ENCODE measurements at regions not wholly inside any gene's neighbourhood (a gene's known extent, or its start where the extent isn't known, plus 50 kb on each side); places are given as distances from the start of the nearest gene placed in this dataset.

DNA sequence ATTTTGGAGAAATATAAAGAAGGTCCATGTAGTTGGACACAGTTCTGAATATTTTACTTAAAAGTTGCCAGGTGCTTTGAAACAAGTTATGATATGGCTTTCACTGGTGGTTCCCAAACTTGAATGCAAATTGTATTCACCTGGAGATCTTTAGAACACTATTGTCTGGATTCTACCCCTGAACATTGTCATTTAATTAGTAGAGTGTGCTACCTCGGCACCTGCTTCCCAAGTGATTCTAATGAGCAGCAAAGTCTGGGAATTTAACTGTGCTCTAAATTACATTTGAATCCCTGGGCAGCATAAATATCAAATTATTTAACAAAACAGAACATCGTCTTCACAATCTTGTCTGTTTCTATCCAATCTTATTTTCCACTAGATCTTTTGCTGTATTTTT is 2483.3 kb downstream of the PCDH9 start:
- Histone ChIP-seq H3K4me1 (no peaks in the 10 kb centered on the region), H3K4me3 (no peak overlapping the region), H3K36me3 (no peaks in the 10 kb centered on the region), H3K27me3 (no peaks in the 10 kb centered on the region), H3K27ac (replicated peaks in 1 of 4) (no peak overlapping the region), H3K9me3 (no peaks in the 10 kb centered on the region)
- intact Hi-C loops (cut with DNase I), result no loop called here
- TF ChIP-seq POLR2A (IDR thresholded peaks at IDR 0.05; ENCODE audit: low read depth) (no peak), POLR2AphosphoS5 (IDR thresholded peaks at IDR 0.05) (no peak), EP300 (IDR thresholded peaks at IDR 0.05) (no peak)
- TF ChIP-seq, protein P1, sequence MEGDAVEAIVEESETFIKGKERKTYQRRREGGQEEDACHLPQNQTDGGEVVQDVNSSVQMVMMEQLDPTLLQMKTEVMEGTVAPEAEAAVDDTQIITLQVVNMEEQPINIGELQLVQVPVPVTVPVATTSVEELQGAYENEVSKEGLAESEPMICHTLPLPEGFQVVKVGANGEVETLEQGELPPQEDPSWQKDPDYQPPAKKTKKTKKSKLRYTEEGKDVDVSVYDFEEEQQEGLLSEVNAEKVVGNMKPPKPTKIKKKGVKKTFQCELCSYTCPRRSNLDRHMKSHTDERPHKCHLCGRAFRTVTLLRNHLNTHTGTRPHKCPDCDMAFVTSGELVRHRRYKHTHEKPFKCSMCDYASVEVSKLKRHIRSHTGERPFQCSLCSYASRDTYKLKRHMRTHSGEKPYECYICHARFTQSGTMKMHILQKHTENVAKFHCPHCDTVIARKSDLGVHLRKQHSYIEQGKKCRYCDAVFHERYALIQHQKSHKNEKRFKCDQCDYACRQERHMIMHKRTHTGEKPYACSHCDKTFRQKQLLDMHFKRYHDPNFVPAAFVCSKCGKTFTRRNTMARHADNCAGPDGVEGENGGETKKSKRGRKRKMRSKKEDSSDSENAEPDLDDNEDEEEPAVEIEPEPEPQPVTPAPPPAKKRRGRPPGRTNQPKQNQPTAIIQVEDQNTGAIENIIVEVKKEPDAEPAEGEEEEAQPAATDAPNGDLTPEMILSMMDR (IDR thresholded peaks at IDR 0.05), result no peak
- WGBS, result 76% methylated on average over 2 of the region's 2 CpGs
- no peak for DNase-seq (ENCODE audit: extremely low spot score)

DNA sequence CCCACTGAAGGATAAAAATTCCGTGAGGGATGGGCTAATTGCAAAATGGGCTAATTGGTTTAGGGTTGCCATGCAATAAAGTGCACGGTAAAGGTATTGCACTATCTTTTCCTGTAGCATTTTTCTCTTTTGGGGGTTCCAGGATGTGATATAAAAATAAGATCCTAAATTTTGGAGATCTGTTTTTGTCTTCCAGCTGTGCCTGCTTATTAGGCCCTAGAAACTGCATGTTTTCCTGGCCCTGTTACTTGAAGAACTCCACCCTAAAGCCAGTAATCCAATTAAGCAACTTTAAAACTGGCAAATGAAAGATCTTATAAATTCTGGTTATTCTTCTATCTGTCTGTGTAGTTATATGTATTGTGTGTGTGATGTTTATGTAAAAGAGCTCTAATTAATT is 2489.6 kb downstream of the PCDH9 start:
- no peaks in the 10 kb centered on the region for H3K36me3 ChIP-seq
- H3K4me3 ChIP-seq, result no peak overlapping the region
- TF ChIP-seq POLR2A (IDR thresholded peaks at IDR 0.05; ENCODE audit: low read depth) (no peak), POLR2AphosphoS5 (IDR thresholded peaks at IDR 0.05) (no peak), EP300 (IDR thresholded peaks at IDR 0.05) (no peak)
- TF ChIP-seq, protein P1 (IDR thresholded peaks at IDR 0.05), result no peak
- intact Hi-C loops (cut with DNase I), result no loop called here
- H3K27ac ChIP-seq (replicated peaks in 1 of 4), result no peak overlapping the region
- H3K4me1 ChIP-seq, result no peaks in the 10 kb centered on the region
- DNase-seq (ENCODE audit: extremely low spot score), result no peak
- H3K27me3 ChIP-seq, result no peaks in the 10 kb centered on the region
- H3K9me3 ChIP-seq, result no peaks in the 10 kb centered on the region
- 76% methylated on average over 2 of the region's 2 CpGs for WGBS

DNA sequence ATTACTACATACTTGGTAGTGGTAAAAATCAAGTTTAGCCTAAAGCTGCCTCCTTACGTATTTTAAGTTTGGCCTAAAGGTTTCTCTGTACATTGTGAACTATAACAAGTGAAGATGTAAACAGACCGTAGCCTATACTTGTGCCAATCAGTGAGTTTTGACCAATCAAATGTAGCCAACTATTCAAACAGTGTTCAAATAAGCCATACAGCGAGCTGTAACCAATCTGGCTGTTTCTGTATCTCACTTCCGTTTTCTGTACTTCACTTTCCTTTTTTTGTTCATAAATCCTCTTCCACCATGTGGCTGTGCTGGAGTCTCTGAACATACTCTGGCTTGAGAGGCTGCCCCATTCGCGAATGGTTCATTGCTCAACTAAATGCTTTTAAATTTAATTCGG is 2504.6 kb downstream of the PCDH9 start:
- 90% methylated on average over 7 of the region's 7 CpGs for WGBS
- intact Hi-C loops (cut with DNase I), result no loop called here

DNA sequence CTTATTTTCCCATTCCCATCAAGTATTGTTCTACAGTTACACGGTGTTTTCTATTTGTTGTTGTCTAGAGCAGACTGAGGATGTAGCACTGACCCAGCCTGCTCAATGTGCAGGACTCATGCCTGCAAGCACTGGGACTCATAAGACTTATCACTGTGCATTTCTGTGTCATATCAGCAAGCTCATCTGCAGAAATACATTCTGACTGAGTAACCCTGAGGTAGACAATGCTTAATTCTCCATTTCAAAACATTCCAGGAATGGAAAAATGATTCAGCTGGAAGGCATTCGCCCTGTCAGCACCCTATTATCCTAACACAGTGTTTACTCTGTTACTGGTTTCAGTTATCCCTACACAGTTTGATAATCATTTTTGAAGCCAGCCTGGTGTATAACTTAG is 2506.4 kb downstream of the PCDH9 start:
- Histone ChIP-seq H3K4me1 (peaks cover 0 to 15% (median 6%) of the 10 kb centered on the region in 4 donors), H3K27ac (replicated peaks in 1 of 4) (no peak overlapping the region), H3K9me3 (no peaks in the 10 kb centered on the region), H3K36me3 (no peaks in the 10 kb centered on the region), H3K4me3 (no peak overlapping the region), H3K27me3 (no peaks in the 10 kb centered on the region)
- DNase-seq (ENCODE audit: extremely low spot score), result no peak
- intact Hi-C loops (cut with DNase I), result no loop called here
- TF ChIP-seq, protein P1 (IDR thresholded peaks at IDR 0.05), result no peak
- TF ChIP-seq POLR2AphosphoS5 (IDR thresholded peaks at IDR 0.05), result no peak
- no peak for TF ChIP-seq EP300 (IDR thresholded peaks at IDR 0.05)
- no peak for TF ChIP-seq POLR2A (IDR thresholded peaks at IDR 0.05; ENCODE audit: low read depth)
- WGBS, result 28% methylated on average over 2 of the region's 2 CpGs

More for the DNA sequence above, 2504.6 kb downstream of the PCDH9 start:
- peaks cover 0 to 15% (median 6%) of the 10 kb centered on the region in 4 donors for H3K4me1 ChIP-seq
- no peaks in the 10 kb centered on the region for H3K27me3 ChIP-seq
- H3K9me3 ChIP-seq, result no peaks in the 10 kb centered on the region
- H3K4me3 ChIP-seq, result no peak overlapping the region
- H3K27ac ChIP-seq (replicated peaks in 1 of 4), result no peak overlapping the region
- no peak for TF ChIP-seq POLR2AphosphoS5 (IDR thresholded peaks at IDR 0.05)
- no peak for TF ChIP-seq EP300 (IDR thresholded peaks at IDR 0.05)
- TF ChIP-seq, protein P1 (IDR thresholded peaks at IDR 0.05), result no peak
- no peak for TF ChIP-seq POLR2A (IDR thresholded peaks at IDR 0.05; ENCODE audit: low read depth)
- no peaks in the 10 kb centered on the region for H3K36me3 ChIP-seq
- no peak for DNase-seq (ENCODE audit: extremely low spot score)

DNA sequence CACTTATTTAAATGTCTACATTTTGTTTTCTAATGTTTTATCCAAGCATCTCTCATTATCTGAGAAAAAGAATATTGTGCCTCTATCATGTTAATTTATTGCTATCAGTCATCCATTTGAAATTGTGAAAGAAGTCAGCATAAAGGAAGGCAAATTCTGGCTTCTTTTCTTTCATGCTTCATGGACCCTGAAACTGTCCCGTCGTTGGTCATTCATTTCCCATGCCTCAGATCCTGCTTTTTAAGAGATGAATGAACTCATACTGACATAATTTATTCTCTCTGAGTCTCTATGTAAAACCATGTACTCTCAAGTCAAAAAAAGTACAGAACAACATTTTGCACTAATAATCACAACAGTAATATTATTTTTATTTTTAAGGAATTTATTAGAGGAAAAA is 2512.0 kb downstream of the PCDH9 start:
- Histone ChIP-seq H3K4me3 (no peak overlapping the region), H3K27ac (replicated peaks in 1 of 4) (no peak overlapping the region), H3K36me3 (no peaks in the 10 kb centered on the region), H3K9me3 (no peaks in the 10 kb centered on the region), H3K27me3 (no peaks in the 10 kb centered on the region), H3K4me1 (peaks cover 0 to 3% (median 0%) of the 10 kb centered on the region in 4 donors)
- 75% methylated on average over 2 of the region's 2 CpGs for WGBS
- no peak for DNase-seq (ENCODE audit: extremely low spot score)
- intact Hi-C loops (cut with DNase I), result no loop called here
- no peak for TF ChIP-seq POLR2AphosphoS5 (IDR thresholded peaks at IDR 0.05)
- TF ChIP-seq, protein P1 (IDR thresholded peaks at IDR 0.05), result no peak
- TF ChIP-seq EP300 (IDR thresholded peaks at IDR 0.05), result no peak
- no peak for TF ChIP-seq POLR2A (IDR thresholded peaks at IDR 0.05; ENCODE audit: low read depth)

Measured in esophagus muscularis mucosa (tissue), 4 donors.